GM23338 (cell line): ENCODE measurements at regions not wholly inside any gene's neighbourhood (a gene's known extent, or its start where the extent isn't known, plus 50 kb on each side); places are given as distances from the start of the nearest gene placed in this dataset.

Experiments used
- ATAC-seq: fragments of 200-7000 bp; cut with Tn5 transposase; 3 replicates; pipeline ENCODE4 v1.9.1; 2020
- DNase-seq: peaks from one replicate; pipeline ENCODE4 v3.0.0-alpha.2; 2015; ENCODE audit warnings: low spot score
- H2AFZ ChIP-seq: fragments of 200-600 bp; sonication (generic); 2 replicates; pipeline ENCODE4 v1.8.0; 2016; ENCODE audit warnings: antibody characterized with exemption, mild to moderate bottlenecking, moderate library complexity
- H3F3A ChIP-seq: fragments of 200-600 bp; sonication (generic); replicated peaks from 2 replicates; pipeline ENCODE4 v1.8.0; 2017; ENCODE audit warnings: antibody characterized with exemption, mixed run types, low read depth
- H3K27ac ChIP-seq: fragments of 200-600 bp; sonication (generic); 2 replicates; pipeline ENCODE4 v1.6.1; 2016; ENCODE audit warnings: low read depth
- H3K27me3 ChIP-seq: fragments of 200-600 bp; sonication (generic); 2 replicates; pipeline ENCODE4 v1.8.0; 2016; ENCODE audit warnings: mild to moderate bottlenecking, mixed run types, moderate library complexity; ENCODE audit not compliant: insufficient read depth
- H3K36me3 ChIP-seq: fragments of 200-600 bp; sonication (generic); 2 replicates; pipeline ENCODE4 v1.8.0; 2016; ENCODE audit warnings: mild to moderate bottlenecking; ENCODE audit not compliant: insufficient read depth
- H3K4me1 ChIP-seq: fragments of 200-600 bp; sonication (generic); 2 replicates; pipeline ENCODE4 v1.8.0; 2016; ENCODE audit warnings: mild to moderate bottlenecking, moderate library complexity; ENCODE audit not compliant: insufficient read depth
- H3K4me2 ChIP-seq: fragments of 200-600 bp; sonication (generic); 2 replicates; pipeline ENCODE4 v1.7.1; 2017; ENCODE audit warnings: mixed run types
- H3K4me3 ChIP-seq: fragments of 200-600 bp; sonication (generic); 2 replicates; pipeline ENCODE4 v1.6.1; 2016; ENCODE audit warnings: mixed run types
- H3K79me2 ChIP-seq: fragments of 200-600 bp; sonication (generic); replicated peaks from 2 replicates; pipeline ENCODE4 v1.8.0; 2017; ENCODE audit warnings: mild to moderate bottlenecking; ENCODE audit not compliant: insufficient read depth
- H3K9me2 ChIP-seq: fragments of 200-600 bp; sonication (generic); 2 replicates; pipeline ENCODE4 v1.8.0; 2017; ENCODE audit not compliant: insufficient read depth
- H4K20me1 ChIP-seq: fragments of 200-600 bp; sonication (generic); replicated peaks from 2 replicates; pipeline ENCODE4 v1.8.0; 2017; ENCODE audit warnings: mild to moderate bottlenecking; ENCODE audit not compliant: insufficient read depth
- H3K27ac Mint-ChIP-seq: 2 replicates; pipeline ENCODE4 v1.8.0; 2020; ENCODE audit warnings: inconsistent platforms, mild to moderate bottlenecking, moderate library complexity, mixed read lengths
- H3K27me3 Mint-ChIP-seq: 3 replicates; pipeline ENCODE4 v1.8.0; 2022; ENCODE audit warnings: low read depth, mild to moderate bottlenecking, moderate library complexity, mixed read lengths, inconsistent platforms; ENCODE audit not compliant: insufficient read depth, poor library complexity
- H3K36me3 Mint-ChIP-seq: 3 replicates; pipeline ENCODE4 v1.8.0; 2021; ENCODE audit warnings: low read depth, mild to moderate bottlenecking, inconsistent platforms, moderate library complexity, mixed read lengths
- H3K4me1 Mint-ChIP-seq: 3 replicates; pipeline ENCODE4 v1.8.0; 2020; ENCODE audit warnings: mild to moderate bottlenecking, inconsistent platforms, mixed read lengths
- H3K4me3 Mint-ChIP-seq: 3 replicates; pipeline ENCODE4 v1.8.0; 2021; ENCODE audit warnings: moderate library complexity, mild to moderate bottlenecking, inconsistent platforms, mixed read lengths
- H3K9me3 Mint-ChIP-seq: 3 replicates; pipeline ENCODE4 v1.8.0; 2020; ENCODE audit warnings: moderate library complexity, mild to moderate bottlenecking, inconsistent platforms, mixed read lengths
- CREB1 ChIP-seq: fragments of 250-450 bp; sonication (Bioruptor Pico); IDR thresholded peaks from 2 replicates; pipeline ENCODE4 v1.5.0; 2020; ENCODE audit warnings: low read depth, mild to moderate bottlenecking, moderate library complexity
- ETS1 ChIP-seq: IDR thresholded peaks from 2 replicates; pipeline ENCODE4 v1.6.1; 2016; ENCODE audit warnings: antibody characterized with exemption
- EZH2 ChIP-seq: fragments of 200-600 bp; sonication (generic); IDR thresholded peaks from one replicate; pipeline ENCODE4 v1.8.0; 2017; ENCODE audit warnings: antibody characterized with exemption, mild to moderate bottlenecking, low read depth; ENCODE audit not compliant: unreplicated experiment
- EZH2phosphoT487 ChIP-seq: fragments of 200-600 bp; sonication (generic); IDR thresholded peaks from one replicate; pipeline ENCODE4 v1.8.1; 2018; ENCODE audit warnings: antibody characterized with exemption; ENCODE audit not compliant: unreplicated experiment
- JUNB ChIP-seq: IDR thresholded peaks from one replicate; pipeline ENCODE4 v1.6.1; 2016; ENCODE audit warnings: antibody characterized with exemption; ENCODE audit not compliant: unreplicated experiment
- STAT1 ChIP-seq: IDR thresholded peaks from one replicate; pipeline ENCODE4 v1.6.1; 2016; ENCODE audit warnings: antibody characterized with exemption; ENCODE audit not compliant: unreplicated experiment
- ZNF114 ChIP-seq: fragments of 250-450 bp; sonication (Bioruptor Pico); IDR thresholded peaks from 2 replicates; pipeline ENCODE4 v1.5.0; 2020; ENCODE audit warnings: mild to moderate bottlenecking, moderate library complexity
- TF ChIP-seq, protein P1 (sequence below): IDR thresholded peaks from one replicate; pipeline ENCODE4 v1.6.1; 2018; ENCODE audit warnings: antibody characterized with exemption; ENCODE audit not compliant: unreplicated experiment
- TF ChIP-seq, protein P2 (sequence below): fragments of 250-450 bp; sonication (Bioruptor Pico); IDR thresholded peaks from 2 replicates; pipeline ENCODE4 v1.5.0; 2020; ENCODE audit warnings: mild to moderate bottlenecking, moderate library complexity

DNA sequence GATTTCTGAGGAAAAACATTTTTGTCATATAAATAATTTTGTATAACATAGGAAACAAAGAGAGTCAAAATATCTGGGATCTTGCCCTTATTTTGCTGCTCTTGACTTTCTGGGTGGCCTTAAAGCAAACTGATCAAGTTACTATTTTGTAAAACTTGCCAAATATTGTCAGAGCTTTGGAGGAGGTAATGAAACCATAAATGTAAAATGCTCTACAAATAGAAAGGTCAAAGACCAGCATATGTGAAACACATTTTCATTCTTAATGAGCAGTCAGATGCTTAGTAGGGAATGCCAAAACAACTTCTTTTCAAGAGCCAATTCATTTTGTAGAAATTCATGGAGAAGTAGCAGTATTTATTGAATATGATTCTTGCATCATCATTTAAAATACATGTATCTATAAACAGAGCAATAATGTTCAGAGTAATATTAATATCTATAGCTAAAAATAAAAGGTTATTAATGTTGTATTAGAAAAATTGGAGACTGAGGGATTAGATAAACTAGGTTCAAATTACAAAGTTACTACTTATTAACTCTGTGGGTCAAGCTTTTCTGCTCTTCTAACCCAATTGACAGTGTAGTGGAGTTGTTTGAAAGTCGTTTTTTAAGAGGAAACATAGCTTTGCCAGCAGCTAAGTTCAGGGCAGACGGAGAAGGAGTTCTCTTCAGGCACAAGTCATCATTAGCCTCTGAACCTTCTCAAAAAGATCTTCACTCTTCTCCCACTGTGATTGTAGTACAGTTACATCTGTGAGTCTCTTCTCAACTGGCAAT, 2053.1 kb downstream of the EFNA5 start:
- no peak overlapping the region for H3K27ac ChIP-seq
- Mint-ChIP-seq H3K9me3 (no peaks in the 10 kb centered on the region), H3K27ac (no peak overlapping the region), H3K27me3 (no peaks in the 10 kb centered on the region), H3K4me1 (0 out of 3 replicates have a peak, but pooled peaks cover 3% of the 10 kb centered on the region), H3K36me3 (no peaks in the 10 kb centered on the region), H3K4me3 (no peak overlapping the region)
- ATAC-seq, result no peak
- H4K20me1 ChIP-seq, result no peaks in the 10 kb centered on the region
- no peak overlapping the region for H3K4me3 ChIP-seq
- H3K9me2 ChIP-seq, result no peaks in the 10 kb centered on the region
- no peak for DNase-seq
- no peak for TF ChIP-seq EZH2phosphoT487
- TF ChIP-seq, protein P1, sequence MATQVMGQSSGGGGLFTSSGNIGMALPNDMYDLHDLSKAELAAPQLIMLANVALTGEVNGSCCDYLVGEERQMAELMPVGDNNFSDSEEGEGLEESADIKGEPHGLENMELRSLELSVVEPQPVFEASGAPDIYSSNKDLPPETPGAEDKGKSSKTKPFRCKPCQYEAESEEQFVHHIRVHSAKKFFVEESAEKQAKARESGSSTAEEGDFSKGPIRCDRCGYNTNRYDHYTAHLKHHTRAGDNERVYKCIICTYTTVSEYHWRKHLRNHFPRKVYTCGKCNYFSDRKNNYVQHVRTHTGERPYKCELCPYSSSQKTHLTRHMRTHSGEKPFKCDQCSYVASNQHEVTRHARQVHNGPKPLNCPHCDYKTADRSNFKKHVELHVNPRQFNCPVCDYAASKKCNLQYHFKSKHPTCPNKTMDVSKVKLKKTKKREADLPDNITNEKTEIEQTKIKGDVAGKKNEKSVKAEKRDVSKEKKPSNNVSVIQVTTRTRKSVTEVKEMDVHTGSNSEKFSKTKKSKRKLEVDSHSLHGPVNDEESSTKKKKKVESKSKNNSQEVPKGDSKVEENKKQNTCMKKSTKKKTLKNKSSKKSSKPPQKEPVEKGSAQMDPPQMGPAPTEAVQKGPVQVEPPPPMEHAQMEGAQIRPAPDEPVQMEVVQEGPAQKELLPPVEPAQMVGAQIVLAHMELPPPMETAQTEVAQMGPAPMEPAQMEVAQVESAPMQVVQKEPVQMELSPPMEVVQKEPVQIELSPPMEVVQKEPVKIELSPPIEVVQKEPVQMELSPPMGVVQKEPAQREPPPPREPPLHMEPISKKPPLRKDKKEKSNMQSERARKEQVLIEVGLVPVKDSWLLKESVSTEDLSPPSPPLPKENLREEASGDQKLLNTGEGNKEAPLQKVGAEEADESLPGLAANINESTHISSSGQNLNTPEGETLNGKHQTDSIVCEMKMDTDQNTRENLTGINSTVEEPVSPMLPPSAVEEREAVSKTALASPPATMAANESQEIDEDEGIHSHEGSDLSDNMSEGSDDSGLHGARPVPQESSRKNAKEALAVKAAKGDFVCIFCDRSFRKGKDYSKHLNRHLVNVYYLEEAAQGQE, result no peak
- TF ChIP-seq ETS1, result no peak
- no peak for TF ChIP-seq CREB1 (CRISPR knock-in tag)
- TF ChIP-seq ZNF114 (CRISPR knock-in tag), result no peak
- TF ChIP-seq JUNB, result no peak
- TF ChIP-seq, protein P2, sequence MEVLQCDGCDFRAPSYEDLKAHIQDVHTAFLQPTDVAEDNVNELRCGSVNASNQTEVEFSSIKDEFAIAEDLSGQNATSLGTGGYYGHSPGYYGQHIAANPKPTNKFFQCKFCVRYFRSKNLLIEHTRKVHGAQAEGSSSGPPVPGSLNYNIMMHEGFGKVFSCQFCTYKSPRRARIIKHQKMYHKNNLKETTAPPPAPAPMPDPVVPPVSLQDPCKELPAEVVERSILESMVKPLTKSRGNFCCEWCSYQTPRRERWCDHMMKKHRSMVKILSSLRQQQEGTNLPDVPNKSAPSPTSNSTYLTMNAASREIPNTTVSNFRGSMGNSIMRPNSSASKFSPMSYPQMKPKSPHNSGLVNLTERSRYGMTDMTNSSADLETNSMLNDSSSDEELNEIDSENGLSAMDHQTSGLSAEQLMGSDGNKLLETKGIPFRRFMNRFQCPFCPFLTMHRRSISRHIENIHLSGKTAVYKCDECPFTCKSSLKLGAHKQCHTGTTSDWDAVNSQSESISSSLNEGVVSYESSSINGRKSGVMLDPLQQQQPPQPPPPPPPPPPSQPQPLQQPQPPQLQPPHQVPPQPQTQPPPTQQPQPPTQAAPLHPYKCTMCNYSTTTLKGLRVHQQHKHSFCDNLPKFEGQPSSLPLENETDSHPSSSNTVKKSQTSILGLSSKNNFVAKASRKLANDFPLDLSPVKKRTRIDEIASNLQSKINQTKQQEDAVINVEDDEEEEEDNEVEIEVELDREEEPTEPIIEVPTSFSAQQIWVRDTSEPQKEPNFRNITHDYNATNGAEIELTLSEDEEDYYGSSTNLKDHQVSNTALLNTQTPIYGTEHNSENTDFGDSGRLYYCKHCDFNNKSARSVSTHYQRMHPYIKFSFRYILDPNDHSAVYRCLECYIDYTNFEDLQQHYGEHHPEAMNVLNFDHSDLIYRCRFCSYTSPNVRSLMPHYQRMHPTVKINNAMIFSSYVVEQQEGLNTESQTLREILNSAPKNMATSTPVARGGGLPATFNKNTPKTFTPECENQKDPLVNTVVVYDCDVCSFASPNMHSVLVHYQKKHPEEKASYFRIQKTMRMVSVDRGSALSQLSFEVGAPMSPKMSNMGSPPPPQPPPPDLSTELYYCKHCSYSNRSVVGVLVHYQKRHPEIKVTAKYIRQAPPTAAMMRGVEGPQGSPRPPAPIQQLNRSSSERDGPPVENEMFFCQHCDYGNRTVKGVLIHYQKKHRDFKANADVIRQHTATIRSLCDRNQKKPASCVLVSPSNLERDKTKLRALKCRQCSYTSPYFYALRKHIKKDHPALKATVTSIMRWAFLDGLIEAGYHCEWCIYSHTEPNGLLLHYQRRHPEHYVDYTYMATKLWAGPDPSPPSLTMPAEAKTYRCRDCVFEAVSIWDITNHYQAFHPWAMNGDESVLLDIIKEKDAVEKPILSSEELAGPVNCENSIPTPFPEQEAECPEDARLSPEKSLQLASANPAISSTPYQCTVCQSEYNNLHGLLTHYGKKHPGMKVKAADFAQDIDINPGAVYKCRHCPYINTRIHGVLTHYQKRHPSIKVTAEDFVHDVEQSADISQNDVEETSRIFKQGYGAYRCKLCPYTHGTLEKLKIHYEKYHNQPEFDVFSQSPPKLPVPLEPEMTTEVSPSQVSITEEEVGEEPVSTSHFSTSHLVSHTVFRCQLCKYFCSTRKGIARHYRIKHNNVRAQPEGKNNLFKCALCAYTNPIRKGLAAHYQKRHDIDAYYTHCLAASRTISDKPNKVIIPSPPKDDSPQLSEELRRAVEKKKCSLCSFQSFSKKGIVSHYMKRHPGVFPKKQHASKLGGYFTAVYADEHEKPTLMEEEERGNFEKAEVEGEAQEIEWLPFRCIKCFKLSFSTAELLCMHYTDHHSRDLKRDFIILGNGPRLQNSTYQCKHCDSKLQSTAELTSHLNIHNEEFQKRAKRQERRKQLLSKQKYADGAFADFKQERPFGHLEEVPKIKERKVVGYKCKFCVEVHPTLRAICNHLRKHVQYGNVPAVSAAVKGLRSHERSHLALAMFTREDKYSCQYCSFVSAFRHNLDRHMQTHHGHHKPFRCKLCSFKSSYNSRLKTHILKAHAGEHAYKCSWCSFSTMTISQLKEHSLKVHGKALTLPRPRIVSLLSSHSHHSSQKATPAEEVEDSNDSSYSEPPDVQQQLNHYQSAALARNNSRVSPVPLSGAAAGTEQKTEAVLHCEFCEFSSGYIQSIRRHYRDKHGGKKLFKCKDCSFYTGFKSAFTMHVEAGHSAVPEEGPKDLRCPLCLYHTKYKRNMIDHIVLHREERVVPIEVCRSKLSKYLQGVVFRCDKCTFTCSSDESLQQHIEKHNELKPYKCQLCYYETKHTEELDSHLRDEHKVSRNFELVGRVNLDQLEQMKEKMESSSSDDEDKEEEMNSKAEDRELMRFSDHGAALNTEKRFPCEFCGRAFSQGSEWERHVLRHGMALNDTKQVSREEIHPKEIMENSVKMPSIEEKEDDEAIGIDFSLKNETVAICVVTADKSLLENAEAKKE, result no peak
- TF ChIP-seq EZH2, result no peak
- no peak for TF ChIP-seq STAT1
- H3K27me3 ChIP-seq, result no peaks in the 10 kb centered on the region
- H3K36me3 ChIP-seq, result no peaks in the 10 kb centered on the region
- H2AFZ ChIP-seq, result no peak overlapping the region
- H3F3A ChIP-seq, result no peaks in the 10 kb centered on the region
- no peaks in the 10 kb centered on the region for H3K79me2 ChIP-seq
- H3K4me1 ChIP-seq, result no peaks in the 10 kb centered on the region
- no peak overlapping the region for H3K4me2 ChIP-seq
